Esophagus squamous epithelium (tissue), 5 donors: ENCODE measurements at regions not wholly inside any gene's neighbourhood (a gene's known extent, or its start where the extent isn't known, plus 50 kb on each side); places are given as distances from the start of the nearest gene placed in this dataset.

ENCODE experiments used
- DNase-seq: peaks from one replicate; lab custom pipeline; 2025; lab: John Stamatoyannopoulos, UW
- H3K27ac ChIP-seq, 4 donors: fragments of 200-600 bp; sonication (generic); one replicate each; pipeline ENCODE4 v1.5.1; 2016 to 2019; ENCODE audit warnings: mild to moderate bottlenecking in 1 of 4
- H3K27me3 ChIP-seq, 4 donors: fragments of 200-600 bp; sonication (generic); 1 replicate in 3 of 4; 2 replicates in 1 of 4; pipeline versions ENCODE4 v1.5.1 to v1.6.0; 2017 to 2021; ENCODE audit warnings: antibody characterized with exemption in 1 of 4
- H3K36me3 ChIP-seq, 3 donors: fragments of 200-600 bp; sonication (generic); one replicate each; pipeline ENCODE4 v1.5.1; 2016 to 2019
- H3K4me1 ChIP-seq, 3 donors: fragments of 200-600 bp; sonication (generic); one replicate each; pipeline ENCODE4 v1.5.1; 2017 to 2019
- H3K4me3 ChIP-seq, 4 donors: fragments of 200-600 bp; sonication (generic); 1 replicate in 3 of 4; 2 replicates in 1 of 4; pipeline ENCODE4 v1.5.1; 2016 to 2019; ENCODE audit warnings: mild to moderate bottlenecking in 2 of 4, moderate library complexity in 1 of 4
- H3K9me3 ChIP-seq, 3 donors: fragments of 200-600 bp; sonication (generic); one replicate each; pipeline ENCODE4 v1.5.1; 2016 to 2019
- POLR2A ChIP-seq, 4 donors: fragments of 450-650 bp; IDR thresholded peaks; one replicate each; pipeline ENCODE4 v1.6.1; 2017; ENCODE audit warnings: antibody characterized with exemption in 4 of 4, mild to moderate bottlenecking in 4 of 4, moderate library complexity in 3 of 4
- WGBS, 2 donors: methylation state at CpG; one replicate each; pipeline ENCODE4 v1.1.5; 2018; 5-methylcytosine and 5-hydroxymethylcytosine counted together
- intact Hi-C: fragments of 100-400 bp; cut with DNase I; formaldehyde crosslinking; loops from one replicate; pipeline ENCODE4 v1.15.0; 2022
- TF ChIP-seq, protein P1 (sequence below), 6 experiments: fragments of 450-650 bp in 4 of 6; fragments of 200-600 bp in 2 of 6; sonication (generic) in 2 of 6; IDR thresholded peaks; one replicate each; pipeline ENCODE4 v1.5.1; 2016 to 2019; ENCODE audit warnings: antibody characterized with exemption in 6 of 6, mild to moderate bottlenecking in 4 of 6, moderate library complexity in 4 of 6
- donor health status: DM: yes; HTN: yes; CAD: no.

DNA sequence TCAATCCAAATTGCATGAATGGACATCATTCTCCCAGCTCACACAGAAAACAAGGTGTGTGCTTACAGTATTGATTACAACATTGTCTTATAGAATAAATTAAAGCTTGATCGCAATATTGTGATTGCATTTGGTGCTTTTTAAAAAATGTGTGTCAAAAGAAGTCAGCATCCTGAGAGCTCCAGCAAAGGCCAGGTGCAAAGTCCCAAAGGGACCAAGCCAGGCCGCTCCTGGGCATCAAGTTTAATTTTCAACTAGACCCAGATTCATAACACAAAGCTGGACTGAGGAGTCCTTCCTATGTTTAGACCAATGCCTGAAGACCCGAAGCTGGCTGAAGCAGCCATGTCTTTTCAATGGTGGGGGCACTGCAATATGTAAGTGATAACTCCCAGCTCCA, 295.6 kb downstream of the IRX2 start:
- no peaks in the 10 kb centered on the region for H3K9me3 ChIP-seq
- intact Hi-C loops = no loop called here
- WGBS, 2 donors = 81 to 86% methylated on average over 3 of the region's 3 CpGs
- no peaks in the 10 kb centered on the region for H3K4me1 ChIP-seq
- H3K36me3 ChIP-seq = no peaks in the 10 kb centered on the region
- no peak for DNase-seq
- no peak overlapping the region for H3K4me3 ChIP-seq
- peaks cover 0 to 7% (median 0%) of the 10 kb centered on the region in 4 donors for H3K27me3 ChIP-seq
- no peak for TF ChIP-seq POLR2A (IDR thresholded peaks at IDR 0.05)
- TF ChIP-seq, protein P1, sequence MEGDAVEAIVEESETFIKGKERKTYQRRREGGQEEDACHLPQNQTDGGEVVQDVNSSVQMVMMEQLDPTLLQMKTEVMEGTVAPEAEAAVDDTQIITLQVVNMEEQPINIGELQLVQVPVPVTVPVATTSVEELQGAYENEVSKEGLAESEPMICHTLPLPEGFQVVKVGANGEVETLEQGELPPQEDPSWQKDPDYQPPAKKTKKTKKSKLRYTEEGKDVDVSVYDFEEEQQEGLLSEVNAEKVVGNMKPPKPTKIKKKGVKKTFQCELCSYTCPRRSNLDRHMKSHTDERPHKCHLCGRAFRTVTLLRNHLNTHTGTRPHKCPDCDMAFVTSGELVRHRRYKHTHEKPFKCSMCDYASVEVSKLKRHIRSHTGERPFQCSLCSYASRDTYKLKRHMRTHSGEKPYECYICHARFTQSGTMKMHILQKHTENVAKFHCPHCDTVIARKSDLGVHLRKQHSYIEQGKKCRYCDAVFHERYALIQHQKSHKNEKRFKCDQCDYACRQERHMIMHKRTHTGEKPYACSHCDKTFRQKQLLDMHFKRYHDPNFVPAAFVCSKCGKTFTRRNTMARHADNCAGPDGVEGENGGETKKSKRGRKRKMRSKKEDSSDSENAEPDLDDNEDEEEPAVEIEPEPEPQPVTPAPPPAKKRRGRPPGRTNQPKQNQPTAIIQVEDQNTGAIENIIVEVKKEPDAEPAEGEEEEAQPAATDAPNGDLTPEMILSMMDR (IDR thresholded peaks at IDR 0.05) = no peak
- no peak overlapping the region for H3K27ac ChIP-seq

DNA sequence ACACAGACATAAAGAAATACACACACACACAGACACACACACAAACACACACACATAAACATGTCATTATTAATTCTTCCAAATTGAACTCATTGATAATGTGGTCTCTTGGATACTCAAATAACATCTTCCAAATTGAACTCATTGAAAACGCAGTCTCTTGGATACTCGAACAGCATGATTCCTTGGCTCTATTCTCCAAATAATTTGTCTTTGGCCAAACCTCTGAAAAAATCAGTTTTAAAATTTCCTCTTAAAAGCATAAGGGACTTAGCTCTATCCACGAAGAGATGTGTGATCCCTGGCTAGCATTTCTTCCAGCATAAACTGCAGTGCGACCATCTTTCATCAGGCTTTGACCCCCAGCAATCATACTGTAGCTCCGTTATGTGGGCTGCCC, 296.6 kb downstream of the IRX2 start:
- intact Hi-C loops = no loop called here
- Histone ChIP-seq H3K9me3 (no peaks in the 10 kb centered on the region), H3K4me1 (no peaks in the 10 kb centered on the region), H3K4me3 (no peak overlapping the region), H3K27me3 (peaks cover 0 to 2% (median 0%) of the 10 kb centered on the region in 4 donors), H3K36me3 (no peaks in the 10 kb centered on the region), H3K27ac (no peak overlapping the region)
- DNase-seq = no peak
- TF ChIP-seq POLR2A (IDR thresholded peaks at IDR 0.05) = no peak
- TF ChIP-seq, protein P1 (IDR thresholded peaks at IDR 0.05) = no peak
- 77 to 80% methylated on average over 5 of the region's 5 CpGs for WGBS, 2 donors

DNA sequence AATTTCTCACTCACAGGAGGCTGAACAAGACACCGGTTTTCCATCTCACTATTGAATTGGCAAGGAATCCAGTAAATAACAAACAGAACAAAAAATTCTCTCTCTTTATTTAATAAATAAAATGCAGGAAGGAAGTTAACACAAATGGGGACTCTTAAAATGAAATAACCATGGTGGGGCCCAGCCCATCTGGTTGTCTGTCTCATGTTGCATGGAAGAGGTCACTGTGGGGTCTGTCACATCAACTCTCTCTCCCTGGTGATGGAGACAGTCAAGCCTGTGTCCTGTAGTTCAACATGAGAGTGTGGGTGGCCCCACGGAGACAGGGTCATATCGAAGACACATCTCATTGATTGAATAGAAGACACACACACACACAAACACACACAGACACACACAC, 297.7 kb downstream of the IRX2 start:
- intact Hi-C loops = no loop called here
- H3K4me3 ChIP-seq = no peak overlapping the region
- no peaks in the 10 kb centered on the region for H3K9me3 ChIP-seq
- 68 to 69% methylated on average over 1 to 2 of the region's 3 CpGs for WGBS, 2 donors
- H3K36me3 ChIP-seq = no peaks in the 10 kb centered on the region
- no peaks in the 10 kb centered on the region for H3K4me1 ChIP-seq
- no peaks in the 10 kb centered on the region for H3K27me3 ChIP-seq
- no peak for DNase-seq
- TF ChIP-seq POLR2A (IDR thresholded peaks at IDR 0.05) = no peak
- TF ChIP-seq, protein P1 (IDR thresholded peaks at IDR 0.05) = no peak
- H3K27ac ChIP-seq = no peak overlapping the region

DNA sequence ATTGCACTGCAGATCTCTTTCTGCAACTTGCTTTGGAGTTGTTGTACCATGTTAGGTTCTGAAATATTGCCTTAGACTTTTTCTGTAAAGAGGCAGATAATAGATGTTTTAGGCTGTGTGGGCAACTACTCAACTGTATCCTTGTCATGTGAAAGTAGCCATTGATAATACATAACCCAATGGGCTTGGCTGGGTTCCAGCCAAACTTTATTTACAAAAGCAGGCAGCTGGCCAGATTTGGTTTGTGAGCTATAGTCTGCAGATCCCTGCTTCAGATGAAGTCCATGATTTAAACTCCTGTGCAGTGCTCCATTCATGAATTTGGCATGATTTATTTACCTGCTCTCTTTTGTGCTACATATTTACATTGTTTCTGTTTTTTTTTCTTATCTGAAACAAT, 300.4 kb downstream of the IRX2 start:
- no peak for TF ChIP-seq POLR2A (IDR thresholded peaks at IDR 0.05)
- TF ChIP-seq, protein P1 (IDR thresholded peaks at IDR 0.05) = no peak
- intact Hi-C loops = no loop called here
- Histone ChIP-seq H3K27me3 (no peaks in the 10 kb centered on the region), H3K4me1 (no peaks in the 10 kb centered on the region), H3K36me3 (no peaks in the 10 kb centered on the region), H3K9me3 (no peaks in the 10 kb centered on the region), H3K27ac (no peak overlapping the region), H3K4me3 (no peak overlapping the region)
- no peak for DNase-seq

DNA sequence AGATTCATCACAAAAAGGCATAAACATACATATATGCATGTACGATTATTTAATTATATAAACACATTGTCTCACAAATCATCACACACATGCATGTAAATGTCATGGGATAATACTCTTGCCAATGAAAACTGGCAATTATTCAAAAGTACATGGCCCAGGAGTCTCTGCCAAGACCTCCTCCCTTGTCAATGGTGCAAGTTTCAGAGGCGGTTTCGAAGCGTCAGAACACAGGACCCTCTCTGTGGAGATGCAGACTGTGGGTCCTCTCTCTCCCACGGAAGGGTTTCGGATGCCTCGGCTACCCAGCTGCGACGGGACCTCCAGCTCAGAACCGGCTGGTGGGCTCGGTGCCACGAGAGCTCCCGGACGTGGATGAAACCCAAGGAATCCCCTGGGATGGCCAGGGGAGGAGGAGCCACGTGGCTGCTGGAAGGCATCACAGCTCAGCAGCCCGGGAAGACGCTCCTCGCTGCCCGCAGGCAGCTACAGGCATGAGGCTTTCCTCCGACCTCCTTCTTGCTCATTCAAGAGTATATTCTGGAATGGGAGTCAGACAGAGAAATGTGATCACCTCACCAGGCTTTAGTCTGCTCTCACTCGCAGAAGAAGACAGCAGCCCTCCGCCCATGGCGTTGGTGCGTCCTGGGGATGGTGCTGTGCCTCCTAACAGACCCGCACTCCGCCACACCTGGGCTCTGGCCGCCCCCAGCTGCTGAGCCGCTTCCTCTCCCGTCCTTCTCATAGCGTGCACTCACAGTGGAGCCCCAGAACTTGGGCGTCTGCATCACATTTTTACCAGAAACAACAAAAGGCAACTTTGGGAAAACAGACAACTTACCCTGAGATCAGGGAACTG, 308.8 kb downstream of the IRX2 start:
- intact Hi-C loops = no loop called here
- TF ChIP-seq POLR2A (IDR thresholded peaks at IDR 0.05) = no peak
- TF ChIP-seq, protein P1 (IDR thresholded peaks at IDR 0.05) = no peak
- H3K27ac ChIP-seq = no peak overlapping the region
- H3K4me1 ChIP-seq = no peaks in the 10 kb centered on the region
- DNase-seq = no peak
- 76 to 83% methylated on average over 9 to 17 of the region's 31 CpGs for WGBS, 2 donors
- no peaks in the 10 kb centered on the region for H3K9me3 ChIP-seq
- H3K27me3 ChIP-seq = no peaks in the 10 kb centered on the region
- H3K36me3 ChIP-seq = no peaks in the 10 kb centered on the region
- H3K4me3 ChIP-seq = no peak overlapping the region
